ENCODE measurements at regions not wholly inside any gene's neighbourhood (a gene's known extent, or its start where the extent isn't known, plus 50 kb on each side); places are given as distances from the start of the nearest gene placed in this dataset.

GRCh38 chr18:28794459-28795245 lies 617.7 kb upstream of the CDH2 start:
- no peak for TF ChIP-seq GATA2 (IDR thresholded peaks at IDR 0.05; ENCODE audit: low read depth, low read length)
- TF ChIP-seq GATA3 (IDR thresholded peaks at IDR 0.05; ENCODE audit: low read depth, low read length) = no peak

Data from SH-SY5Y (cell line).